CD8-positive, alpha-beta memory T cell (primary cell): ENCODE measurements at regions not wholly inside any gene's neighbourhood (a gene's known extent, or its start where the extent isn't known, plus 50 kb on each side); places are given as distances from the start of the nearest gene placed in this dataset.

Experiments
- CTCF ChIA-PET: fragments of 350-600 bp; sonication (Branson Sonifier 250); formaldehyde crosslinking; loops from one replicate; lab custom pipeline; 2021; ENCODE audit warnings: antibody characterized with exemption; lab: Charles Lee
- POLR2A ChIA-PET: fragments of 350-600 bp; sonication (Branson Sonifier 250); formaldehyde crosslinking; loops from one replicate; lab custom pipeline; 2021; ENCODE audit warnings: antibody characterized with exemption; lab: Charles Lee
- DNase-seq, 5 donors: peaks; one replicate each; pipeline versions ENCODE4 v3.0.0 to v3.0.0-alpha.2; 2020 to 2022; ENCODE audit warnings: mixed read lengths in 1 of 5
- H3K27ac ChIP-seq: one replicate; pipeline ENCODE4 v1.7.0; 2013; ENCODE audit warnings: low read depth, mild to moderate bottlenecking, low read length, moderate library complexity
- H3K27me3 ChIP-seq: 2 replicates; pipeline ENCODE4 v1.7.0; 2013; ENCODE audit warnings: low read length, mild to moderate bottlenecking; ENCODE audit not compliant: insufficient read depth, poor library complexity, severe bottlenecking
- H3K36me3 ChIP-seq: 2 replicates; pipeline ENCODE4 v1.7.0; 2013; ENCODE audit warnings: mild to moderate bottlenecking, low read length, moderate library complexity; ENCODE audit not compliant: insufficient read depth
- H3K4me1 ChIP-seq: 2 replicates; pipeline ENCODE4 v1.7.0; 2013; ENCODE audit warnings: mild to moderate bottlenecking, low read length, moderate library complexity; ENCODE audit not compliant: insufficient read depth
- H3K4me3 ChIP-seq: 2 replicates; pipeline ENCODE4 v1.7.0; 2013; ENCODE audit warnings: mild to moderate bottlenecking, low read length
- H3K9me3 ChIP-seq: 2 replicates; pipeline ENCODE4 v1.7.0; 2013; ENCODE audit warnings: mild to moderate bottlenecking, low read length
- H3K27ac Mint-ChIP-seq, 8 donors: one replicate each; pipeline ENCODE4 v1.8.0; 2020 to 2021; ENCODE audit warnings: mixed read lengths in 8 of 8, mild to moderate bottlenecking in 6 of 8, inconsistent platforms in 3 of 8, moderate library complexity in 3 of 8
- H3K27me3 Mint-ChIP-seq, 2 donors: one replicate each; pipeline ENCODE4 v1.8.0; 2020 to 2021; ENCODE audit warnings: mixed read lengths in 2 of 2, mild to moderate bottlenecking in 1 of 2, moderate library complexity in 1 of 2
- H3K36me3 Mint-ChIP-seq, 3 donors: one replicate each; pipeline ENCODE4 v1.8.0; 2020 to 2021; ENCODE audit warnings: mixed read lengths in 3 of 3, inconsistent platforms in 1 of 3, mild to moderate bottlenecking in 1 of 3
- H3K4me1 Mint-ChIP-seq, 3 donors: one replicate each; pipeline ENCODE4 v1.8.0; 2020 to 2021; ENCODE audit warnings: mixed read lengths in 3 of 3, inconsistent platforms in 1 of 3, mild to moderate bottlenecking in 1 of 3
- H3K4me3 Mint-ChIP-seq, 7 donors: one replicate each; pipeline ENCODE4 v1.8.0; 2020 to 2021; ENCODE audit warnings: mixed read lengths in 7 of 7, mild to moderate bottlenecking in 6 of 7, moderate library complexity in 4 of 7, inconsistent platforms in 2 of 7
- H3K9me3 Mint-ChIP-seq, 5 donors: one replicate each; pipeline ENCODE4 v1.8.0; 2020 to 2022; ENCODE audit warnings: mixed read lengths in 5 of 5, mild to moderate bottlenecking in 3 of 5, moderate library complexity in 2 of 5, inconsistent platforms in 1 of 5

DNA sequence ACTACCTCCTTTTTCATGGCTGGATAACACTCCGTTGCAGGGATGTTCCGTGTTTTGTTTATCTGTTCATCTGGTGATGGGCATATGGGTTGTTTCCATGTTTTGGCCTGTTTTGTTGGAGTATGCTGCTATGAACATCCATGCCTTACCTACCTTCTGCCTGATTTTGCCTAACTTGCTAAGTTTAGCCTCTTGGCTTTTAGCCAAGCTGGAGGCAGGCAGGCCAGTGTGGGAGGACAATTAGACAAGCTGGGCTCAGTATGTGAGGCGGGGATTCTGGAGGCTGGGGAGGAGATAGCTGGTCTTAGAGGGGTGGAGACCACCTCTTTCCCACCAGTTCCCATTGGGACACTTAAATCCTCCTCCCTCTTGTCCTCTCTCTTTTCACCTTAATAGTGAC lies 98.4 kb upstream of the WNT4 start:
- no peak for DNase-seq
- Histone ChIP-seq H3K27ac (no peak overlapping the region), H3K4me3 (no peak overlapping the region), H3K4me1 (no peaks in the 10 kb centered on the region), H3K36me3 (no peaks in the 10 kb centered on the region), H3K27me3 (no peaks in the 10 kb centered on the region), H3K9me3 (no peaks in the 10 kb centered on the region)
- Mint-ChIP-seq H3K36me3 (no peaks in the 10 kb centered on the region), H3K27ac (no peak overlapping the region), H3K27me3 (peaks cover 13 to 38% of the 10 kb centered on the region in 2 donors), H3K4me1 (no peaks in the 10 kb centered on the region), H3K9me3 (no peaks in the 10 kb centered on the region), H3K4me3 (no peak overlapping the region)
- ChIA-PET CTCF (no interaction called here), POLR2A (no interaction called here)

DNA sequence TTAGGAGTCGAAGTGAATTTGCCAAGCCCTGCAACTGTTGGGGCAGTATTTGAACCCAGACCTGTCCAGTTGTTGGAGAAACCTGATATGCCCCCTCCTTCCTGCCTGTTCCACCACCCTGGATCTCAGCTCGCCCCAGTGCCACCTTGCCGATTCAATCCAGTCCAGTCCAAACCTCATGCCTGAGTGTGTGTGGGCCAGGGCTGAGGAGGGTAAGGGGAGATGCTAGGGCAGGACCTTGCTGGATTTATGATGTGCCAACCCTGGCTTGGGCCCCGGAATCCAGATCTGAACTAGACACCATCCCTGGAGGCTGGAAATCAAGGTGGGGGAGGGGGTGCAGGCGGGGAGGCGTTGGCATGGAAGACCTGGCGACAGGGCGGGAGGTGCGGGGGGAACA lies 98.9 kb upstream of the WNT4 start:
- Mint-ChIP-seq H3K27me3 (peaks cover 13 to 43% of the 10 kb centered on the region in 2 donors), H3K4me1 (no peaks in the 10 kb centered on the region)

DNA sequence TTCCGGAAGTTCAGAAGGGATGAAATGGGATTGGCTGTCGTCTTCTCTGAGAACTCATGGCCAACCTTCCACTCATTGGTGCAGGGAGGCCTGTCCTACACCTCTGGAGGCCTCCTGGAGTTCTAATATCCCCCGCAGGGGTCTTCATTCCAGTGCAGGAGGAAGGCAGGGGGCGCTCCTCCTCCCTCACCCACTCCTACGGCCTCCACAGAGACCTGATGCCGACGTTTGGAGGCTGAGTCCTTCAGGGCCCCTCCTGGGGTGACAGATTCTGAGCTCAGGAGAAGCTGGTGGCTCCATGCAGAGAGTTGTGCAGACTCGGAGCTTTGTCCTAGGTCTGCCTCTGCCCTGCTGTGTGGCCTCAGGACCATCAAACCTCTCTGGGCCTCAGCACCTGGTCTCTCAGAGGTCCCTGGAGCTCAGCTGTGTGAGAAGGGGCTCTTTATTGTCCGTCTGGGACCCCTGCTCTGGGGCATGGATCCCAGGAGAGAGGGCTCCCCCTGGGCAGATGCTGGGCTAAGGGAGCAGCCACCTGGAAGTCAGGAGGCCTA lies 102.3 kb upstream of the WNT4 start:
- H3K9me3 Mint-ChIP-seq, result no peaks in the 10 kb centered on the region
- Histone ChIP-seq H3K27me3 (peaks cover 5% of the 10 kb centered on the region), H3K4me3 (no peak overlapping the region), H3K4me1 (no peaks in the 10 kb centered on the region), H3K27ac (no peak overlapping the region), H3K9me3 (no peaks in the 10 kb centered on the region), H3K36me3 (no peaks in the 10 kb centered on the region)
- no peaks in the 10 kb centered on the region for H3K36me3 Mint-ChIP-seq
- H3K4me3 Mint-ChIP-seq, result no peak overlapping the region
- no peak overlapping the region for H3K27ac Mint-ChIP-seq
- POLR2A ChIA-PET, result no interaction called here
- H3K4me1 Mint-ChIP-seq, result no peaks in the 10 kb centered on the region
- H3K27me3 Mint-ChIP-seq, result peaks cover 16 to 53% of the 10 kb centered on the region in 2 donors
- CTCF ChIA-PET, result no interaction called here
- DNase-seq, result no peak

More for the DNA sequence above, 98.9 kb upstream of the WNT4 start:
- H3K27me3 ChIP-seq, result no peaks in the 10 kb centered on the region
- Mint-ChIP-seq H3K36me3 (no peaks in the 10 kb centered on the region), H3K9me3 (no peaks in the 10 kb centered on the region), H3K4me3 (no peak overlapping the region), H3K27ac (no peak overlapping the region)
- H3K9me3 ChIP-seq, result no peaks in the 10 kb centered on the region
- no peaks in the 10 kb centered on the region for H3K36me3 ChIP-seq
- H3K4me3 ChIP-seq, result no peak overlapping the region
- no peak overlapping the region for H3K27ac ChIP-seq
- ChIA-PET CTCF (no interaction called here), POLR2A (no interaction called here)
- DNase-seq, result no peak
- no peaks in the 10 kb centered on the region for H3K4me1 ChIP-seq

DNA sequence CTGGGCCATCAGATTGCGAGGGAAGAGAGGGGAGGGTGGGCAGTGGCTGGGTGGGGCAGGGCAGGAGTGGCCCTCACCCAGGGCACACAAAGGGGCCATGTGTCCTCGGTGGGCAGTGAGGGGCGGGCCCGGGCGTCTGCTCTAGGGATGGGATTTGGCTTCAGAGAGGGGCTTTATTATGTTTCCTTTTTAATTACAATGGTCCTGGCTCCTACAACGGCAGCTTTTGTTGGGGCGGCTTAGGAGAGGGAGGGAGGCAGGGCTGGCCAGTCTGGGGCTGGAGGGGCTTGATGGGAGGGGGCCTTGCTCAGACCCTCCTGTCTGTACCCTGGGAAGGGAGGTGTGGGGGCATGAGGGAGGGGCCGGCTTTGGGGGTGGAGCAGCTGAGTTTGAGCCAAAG lies 102.8 kb upstream of the WNT4 start:
- Mint-ChIP-seq H3K4me1 (no peaks in the 10 kb centered on the region), H3K27ac (no peak overlapping the region), H3K36me3 (no peaks in the 10 kb centered on the region), H3K9me3 (no peaks in the 10 kb centered on the region), H3K27me3 (peaks cover 16 to 55% of the 10 kb centered on the region in 2 donors), H3K4me3 (no peak overlapping the region)
- H3K4me3 ChIP-seq, result no peak overlapping the region
- no peak for DNase-seq
- ChIA-PET CTCF (no interaction called here), POLR2A (no interaction called here)
- H3K4me1 ChIP-seq, result no peaks in the 10 kb centered on the region
- H3K27ac ChIP-seq, result no peak overlapping the region
- H3K9me3 ChIP-seq, result no peaks in the 10 kb centered on the region
- H3K36me3 ChIP-seq, result no peaks in the 10 kb centered on the region
- peaks cover 5% of the 10 kb centered on the region for H3K27me3 ChIP-seq

DNA sequence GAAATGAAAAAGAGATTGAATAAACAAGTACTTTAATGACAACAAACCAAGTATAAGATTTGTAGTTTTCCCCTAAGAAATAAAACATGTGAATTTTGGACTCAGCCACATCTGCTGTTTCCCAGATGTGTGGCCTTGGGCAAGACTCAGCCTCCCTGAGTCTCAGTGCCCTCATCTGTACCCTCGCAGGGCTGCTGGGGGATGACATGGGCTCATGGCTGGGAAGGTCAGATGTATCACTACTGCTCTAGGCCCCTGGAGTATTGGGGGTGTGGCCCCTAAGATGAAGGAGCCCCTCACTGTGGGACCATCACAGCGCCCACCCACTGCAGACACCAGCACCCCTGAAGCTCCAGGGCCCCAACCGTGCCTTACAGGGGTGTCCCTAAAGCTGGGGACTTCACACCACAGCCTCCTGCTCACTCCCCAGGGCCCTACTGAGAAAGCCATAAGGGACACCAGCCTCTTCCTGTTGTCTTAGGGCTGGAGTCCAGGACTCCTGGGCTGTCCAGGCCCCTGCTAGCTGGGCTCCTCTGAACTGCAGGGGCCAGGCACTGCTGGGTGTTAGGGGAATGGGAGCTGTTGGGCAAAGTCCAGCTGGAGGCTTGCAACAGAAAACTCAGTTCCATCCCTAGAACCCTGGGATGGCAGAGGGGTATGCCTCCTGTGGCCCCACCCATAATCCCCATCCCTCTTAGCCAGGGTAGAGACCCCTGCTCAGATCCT lies 104.0 kb upstream of the WNT4 start:
- H3K36me3 ChIP-seq, result no peaks in the 10 kb centered on the region
- no peaks in the 10 kb centered on the region for H3K9me3 ChIP-seq
- ChIA-PET POLR2A (no interaction called here), CTCF (no interaction called here)
- H3K4me1 Mint-ChIP-seq, result peaks cover 0 to 2% (median 0%) of the 10 kb centered on the region in 3 donors
- no peak for DNase-seq
- H3K4me3 ChIP-seq, result no peak overlapping the region
- no peaks in the 10 kb centered on the region for H3K4me1 ChIP-seq
- H3K36me3 Mint-ChIP-seq, result no peaks in the 10 kb centered on the region
- no peaks in the 10 kb centered on the region for H3K9me3 Mint-ChIP-seq
- no peak overlapping the region for H3K4me3 Mint-ChIP-seq
- H3K27ac ChIP-seq, result no peak overlapping the region
- H3K27me3 Mint-ChIP-seq, result peaks cover 17 to 56% of the 10 kb centered on the region in 2 donors
- no peak overlapping the region for H3K27ac Mint-ChIP-seq
- H3K27me3 ChIP-seq, result peaks cover 9% of the 10 kb centered on the region

DNA sequence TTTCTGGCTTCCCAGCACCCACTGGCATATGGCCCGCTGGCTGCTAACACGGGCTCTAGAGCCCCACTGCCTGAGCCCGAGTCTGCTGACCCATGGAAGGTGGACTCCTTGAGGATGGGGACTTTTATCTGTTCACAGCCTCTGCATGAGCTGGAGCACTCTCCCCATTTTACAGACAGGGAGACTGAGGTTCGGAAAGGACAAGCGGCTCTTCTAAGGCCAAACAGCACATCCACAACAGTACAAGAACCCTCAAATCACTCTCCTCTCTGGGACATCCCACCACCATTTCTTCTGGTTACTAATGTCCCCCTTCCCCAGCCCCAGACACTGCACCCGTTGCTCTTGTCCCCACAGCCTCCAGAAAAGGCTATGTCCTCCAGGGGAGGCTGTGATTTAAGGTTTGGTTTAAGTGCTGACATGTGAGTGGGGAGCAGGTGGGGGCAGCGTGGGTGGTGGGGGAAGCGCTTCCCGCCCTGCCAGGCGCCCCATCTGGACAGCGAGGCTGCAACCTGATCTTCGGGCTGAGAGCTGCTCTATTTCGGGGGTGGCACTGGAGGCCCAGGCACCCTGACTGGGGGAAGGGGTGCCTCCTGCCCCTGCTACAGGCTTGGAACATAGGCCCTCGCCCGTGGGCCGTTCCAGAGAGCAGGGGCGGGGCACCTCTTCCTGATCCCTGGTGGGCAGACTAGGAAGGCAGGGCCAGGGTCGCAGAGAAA lies 104.8 kb upstream of the WNT4 start:
- Mint-ChIP-seq H3K27me3 (peaks cover 15 to 57% of the 10 kb centered on the region in 2 donors), H3K36me3 (no peaks in the 10 kb centered on the region), H3K4me3 (no peak overlapping the region), H3K9me3 (no peaks in the 10 kb centered on the region), H3K4me1 (peaks cover 0 to 3% (median 2%) of the 10 kb centered on the region in 3 donors), H3K27ac (no peak overlapping the region)
- Histone ChIP-seq H3K27ac (no peak overlapping the region), H3K27me3 (peaks cover 9% of the 10 kb centered on the region), H3K9me3 (no peaks in the 10 kb centered on the region), H3K36me3 (no peaks in the 10 kb centered on the region), H3K4me1 (no peaks in the 10 kb centered on the region), H3K4me3 (no peak overlapping the region)
- no peak for DNase-seq
- POLR2A ChIA-PET, result no interaction called here
- CTCF ChIA-PET, result no interaction called here

DNA sequence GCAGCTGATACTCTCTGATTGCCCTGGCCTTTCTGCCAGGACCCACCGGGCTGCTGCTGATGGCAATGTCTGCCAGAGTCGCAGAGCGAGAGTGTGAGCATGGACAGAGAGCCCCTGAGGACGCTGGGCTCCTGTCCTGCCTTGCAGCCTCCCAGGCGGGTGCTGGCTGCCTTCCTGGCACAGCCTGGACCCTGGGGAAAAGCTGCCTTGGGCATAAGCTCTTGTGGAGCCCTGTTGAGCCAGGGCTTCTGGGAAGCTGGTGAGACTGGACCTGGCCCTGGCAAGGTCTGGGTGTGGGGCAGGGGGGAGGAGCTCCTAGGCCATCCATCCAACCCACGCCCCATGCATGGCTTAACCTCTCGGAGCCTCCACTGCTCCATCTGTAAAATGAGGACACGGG lies 105.8 kb upstream of the WNT4 start:
- no peak overlapping the region for H3K4me3 Mint-ChIP-seq
- Histone ChIP-seq H3K4me1 (no peaks in the 10 kb centered on the region), H3K27me3 (peaks cover 9% of the 10 kb centered on the region), H3K36me3 (no peaks in the 10 kb centered on the region), H3K9me3 (no peaks in the 10 kb centered on the region), H3K27ac (no peak overlapping the region), H3K4me3 (no peak overlapping the region)
- peaks cover 16 to 60% of the 10 kb centered on the region in 2 donors for H3K27me3 Mint-ChIP-seq
- H3K9me3 Mint-ChIP-seq, result no peaks in the 10 kb centered on the region
- H3K36me3 Mint-ChIP-seq, result no peaks in the 10 kb centered on the region
- H3K4me1 Mint-ChIP-seq, result peaks cover 0 to 4% (median 3%) of the 10 kb centered on the region in 3 donors
- no peak for DNase-seq
- no peak overlapping the region for H3K27ac Mint-ChIP-seq
- POLR2A ChIA-PET, result no interaction called here
- CTCF ChIA-PET, result no interaction called here

DNA sequence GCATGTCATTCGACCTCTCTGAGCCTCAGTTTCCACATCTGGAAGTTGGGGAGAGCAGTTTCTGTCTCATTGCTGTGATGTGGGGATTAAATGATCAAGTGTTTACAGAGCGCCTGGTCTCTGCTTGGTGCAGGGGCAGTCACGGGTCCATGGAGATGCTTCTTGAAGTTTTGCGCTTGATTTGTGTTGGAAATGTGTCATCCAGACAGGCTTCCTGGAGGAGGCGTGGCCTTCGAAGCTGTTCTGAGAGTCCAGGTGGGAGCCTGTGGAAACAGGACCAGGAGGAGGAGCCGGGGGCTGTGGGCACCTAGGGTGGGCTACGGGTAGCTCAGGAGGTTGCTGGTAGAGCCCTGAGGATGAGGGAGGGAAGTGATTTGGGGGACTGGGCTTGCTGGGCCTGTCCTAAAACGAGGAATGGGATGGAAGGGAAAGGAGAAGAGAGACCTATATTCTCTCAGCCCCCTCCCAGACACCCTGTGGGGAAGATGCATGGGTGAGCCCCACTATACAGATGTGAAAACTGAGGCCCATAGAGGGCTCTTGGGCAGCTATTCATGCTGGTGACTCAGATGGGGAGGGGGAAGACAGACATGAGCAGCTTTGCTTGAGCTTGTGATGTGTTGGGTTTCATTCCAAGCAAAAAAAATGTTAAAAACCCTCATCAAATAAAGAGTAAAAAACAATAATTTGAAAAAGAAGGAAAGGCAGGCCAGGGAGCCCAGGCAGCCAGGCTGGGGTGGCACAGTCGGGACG lies 107.2 kb upstream of the WNT4 start:
- H3K27me3 ChIP-seq, result peaks cover 9% of the 10 kb centered on the region
- H3K36me3 Mint-ChIP-seq, result no peaks in the 10 kb centered on the region

More for the DNA sequence above, 107.2 kb upstream of the WNT4 start:
- Histone ChIP-seq H3K27ac (no peak overlapping the region), H3K4me3 (no peak overlapping the region), H3K4me1 (no peaks in the 10 kb centered on the region), H3K36me3 (no peaks in the 10 kb centered on the region), H3K9me3 (no peaks in the 10 kb centered on the region)
- ChIA-PET POLR2A (no interaction called here), CTCF (no interaction called here)
- Mint-ChIP-seq H3K9me3 (no peaks in the 10 kb centered on the region), H3K27me3 (peaks cover 11 to 58% of the 10 kb centered on the region in 2 donors), H3K4me3 (no peak overlapping the region), H3K4me1 (peaks cover 0 to 4% (median 3%) of the 10 kb centered on the region in 3 donors), H3K27ac (no peak overlapping the region)
- no peak for DNase-seq
